ENCODE measurements at regions not wholly inside any gene's neighbourhood (a gene's known extent, or its start where the extent isn't known, plus 50 kb on each side); places are given as distances from the start of the nearest gene placed in this dataset.

GRCh38 chr5:31113666-31114350 lies 79.7 kb upstream of the CDH6 start:
- H3K36me3 ChIP-seq (ENCODE audit: control insufficient read depth in 2 of 3, insufficient read depth in 3 of 3, low read length in 3 of 3): no peaks in the 10 kb centered on the region
- FAIRE-seq: no peak
- TF ChIP-seq CTCF (IDR thresholded peaks at IDR 0.05; ENCODE audit: borderline replicate concordance, extremely low read depth, insufficient read depth): no peak

DNA sequence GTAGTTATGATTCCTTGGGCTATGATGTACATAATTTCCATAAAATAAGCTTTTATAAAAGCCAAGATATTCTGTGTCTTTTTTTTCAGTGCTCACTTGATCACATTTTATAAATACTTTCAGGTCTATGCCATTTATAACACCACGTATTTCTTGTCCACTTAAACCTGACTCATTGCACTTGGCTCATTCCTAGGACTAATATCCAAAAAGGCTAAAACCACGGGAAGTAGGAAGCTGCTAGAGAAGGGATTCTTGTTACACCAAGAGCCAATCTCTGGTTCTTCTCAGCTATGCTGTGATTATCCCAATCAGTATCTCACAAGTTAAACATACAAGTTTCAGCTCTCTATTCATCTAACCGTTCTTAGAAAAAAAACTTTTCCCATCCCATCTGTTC lies 80.4 kb upstream of the CDH6 start:
- no peak for DNase-seq
- Histone ChIP-seq H3K27me3 (ENCODE audit: control insufficient read depth, insufficient read depth, low read length) (no peaks in the 10 kb centered on the region), H3K9ac (ENCODE audit: low read length in 3 of 3) (no peak overlapping the region), H3K4me1 (ENCODE audit: control insufficient read depth in 2 of 3, insufficient read depth in 2 of 3, low read depth in 1 of 3, low read length in 3 of 3) (no peaks in the 10 kb centered on the region), H3K27ac (ENCODE audit: low read depth in 2 of 2, low read length in 2 of 2) (no peak overlapping the region), H3K9me3 (ENCODE audit: control insufficient read depth in 2 of 3, insufficient read depth in 1 of 3, low read length in 3 of 3) (no peaks in the 10 kb centered on the region), H3K36me3 (ENCODE audit: control insufficient read depth in 2 of 3, insufficient read depth in 3 of 3, low read length in 3 of 3) (no peaks in the 10 kb centered on the region), H3K4me3 (ENCODE audit: low read length in 3 of 3) (no peak overlapping the region)
- FAIRE-seq: no peak
- intact Hi-C loops (cut with DNase I): no loop called here
- no peak for TF ChIP-seq CTCF (IDR thresholded peaks at IDR 0.05; ENCODE audit: borderline replicate concordance, extremely low read depth, insufficient read depth)

More at GRCh38 chr5:31113666-31114350, 79.7 kb upstream of the CDH6 start:
- no peaks in the 10 kb centered on the region for H3K4me1 ChIP-seq (ENCODE audit: control insufficient read depth in 2 of 3, insufficient read depth in 2 of 3, low read depth in 1 of 3, low read length in 3 of 3)
- H3K4me3 ChIP-seq (ENCODE audit: low read length in 3 of 3): no peak overlapping the region
- no peaks in the 10 kb centered on the region for H3K27me3 ChIP-seq (ENCODE audit: control insufficient read depth, insufficient read depth, low read length)
- no peak overlapping the region for H3K9ac ChIP-seq (ENCODE audit: low read length in 3 of 3)
- no peak for DNase-seq
- no peaks in the 10 kb centered on the region for H3K9me3 ChIP-seq (ENCODE audit: control insufficient read depth in 2 of 3, insufficient read depth in 1 of 3, low read length in 3 of 3)
- intact Hi-C loops (cut with DNase I): no loop called here
- H3K27ac ChIP-seq (ENCODE audit: low read depth in 2 of 2, low read length in 2 of 2): no peak overlapping the region

DNA sequence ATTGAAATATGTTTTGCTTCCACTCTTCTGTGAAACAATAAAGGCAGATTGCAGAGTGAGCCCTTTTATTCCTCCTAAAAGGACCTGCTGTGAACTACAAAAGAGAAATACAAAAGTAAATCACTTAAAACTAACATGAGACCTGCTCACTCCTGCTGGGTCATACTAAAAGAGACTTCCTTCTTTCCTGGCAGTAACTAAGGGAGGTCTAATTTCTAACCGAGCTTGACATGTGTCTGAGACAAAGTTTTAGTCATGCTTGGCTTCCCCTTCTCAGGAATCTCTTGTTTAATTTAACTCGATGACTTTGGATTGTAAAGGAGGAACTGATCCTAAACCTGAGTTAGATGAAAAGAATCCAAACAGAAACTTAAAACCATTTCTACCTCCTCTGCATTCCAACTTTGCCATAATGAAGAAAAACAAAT lies 86.4 kb upstream of the CDH6 start:
- H3K9me3 ChIP-seq (ENCODE audit: control insufficient read depth in 2 of 3, insufficient read depth in 1 of 3, low read length in 3 of 3): no peaks in the 10 kb centered on the region
- intact Hi-C loops (cut with DNase I): no loop called here
- H3K4me1 ChIP-seq (ENCODE audit: control insufficient read depth in 2 of 3, insufficient read depth in 2 of 3, low read depth in 1 of 3, low read length in 3 of 3): peaks cover 0 to 8% (median 0%) of the 10 kb centered on the region in 3 donors
- peak in 3 of 5 donors; percentile 22 to 95 (median 93) for DNase-seq
- no peak overlapping the region for H3K4me3 ChIP-seq (ENCODE audit: low read length in 3 of 3)
- FAIRE-seq: peak; percentile 89
- H3K9ac ChIP-seq (ENCODE audit: low read length in 3 of 3): no peak overlapping the region
- H3K27me3 ChIP-seq (ENCODE audit: control insufficient read depth, insufficient read depth, low read length): no peaks in the 10 kb centered on the region
- no peak for TF ChIP-seq CTCF (IDR thresholded peaks at IDR 0.05; ENCODE audit: borderline replicate concordance, extremely low read depth, insufficient read depth)
- H3K27ac ChIP-seq (ENCODE audit: low read depth in 2 of 2, low read length in 2 of 2): peak overlapping the region in 1 of 2 donors; percentile 54
- no peaks in the 10 kb centered on the region for H3K36me3 ChIP-seq (ENCODE audit: control insufficient read depth in 2 of 3, insufficient read depth in 3 of 3, low read length in 3 of 3)
